Kidney glomerular epithelial cell (primary cell): ENCODE measurements at regions not wholly inside any gene's neighbourhood (a gene's known extent, or its start where the extent isn't known, plus 50 kb on each side); places are given as distances from the start of the nearest gene placed in this dataset.

Experiments
- DNase-seq: peaks from one replicate; lab custom pipeline; 2025; lab: John Stamatoyannopoulos, UW

DNA sequence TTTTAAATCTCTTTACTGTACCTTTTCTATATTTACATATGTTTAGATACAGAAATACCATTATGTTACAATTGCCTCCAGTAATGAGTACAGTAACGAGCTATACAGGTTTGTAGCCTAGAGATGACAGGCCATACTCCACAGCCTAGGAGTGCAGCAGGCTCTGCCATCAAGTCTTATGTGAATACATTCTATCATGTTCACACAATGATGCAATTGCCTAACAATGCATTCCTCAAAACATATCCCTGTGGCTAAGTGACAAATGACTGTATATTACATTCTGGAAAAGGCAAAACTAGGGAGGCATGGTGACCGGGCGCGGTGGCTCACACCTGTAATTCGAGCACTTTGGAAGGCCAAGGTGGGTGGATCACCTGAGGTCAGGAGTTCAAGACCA, 192.4 kb upstream of the IGF1R start:
- no peak for DNase-seq

DNA sequence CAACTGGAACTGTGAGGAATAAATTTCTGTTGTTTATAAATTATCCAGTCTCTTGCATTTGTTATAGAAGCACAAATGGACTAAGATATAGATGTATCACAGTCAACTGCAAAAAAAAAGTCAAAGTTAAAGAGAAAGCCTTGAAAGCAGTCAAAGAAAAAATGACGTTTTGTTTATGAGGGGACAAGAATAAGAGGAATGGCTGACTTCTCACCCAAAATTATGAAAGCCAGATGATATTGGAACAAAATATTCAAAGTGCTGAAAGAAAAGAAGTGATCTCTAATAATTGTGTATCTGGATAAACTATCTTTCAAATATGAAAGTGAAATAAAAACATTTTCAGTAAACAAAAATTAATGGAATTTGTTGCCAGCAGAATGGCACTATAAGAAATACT, 171.8 kb upstream of the IGF1R start:
- no peak for DNase-seq

DNA sequence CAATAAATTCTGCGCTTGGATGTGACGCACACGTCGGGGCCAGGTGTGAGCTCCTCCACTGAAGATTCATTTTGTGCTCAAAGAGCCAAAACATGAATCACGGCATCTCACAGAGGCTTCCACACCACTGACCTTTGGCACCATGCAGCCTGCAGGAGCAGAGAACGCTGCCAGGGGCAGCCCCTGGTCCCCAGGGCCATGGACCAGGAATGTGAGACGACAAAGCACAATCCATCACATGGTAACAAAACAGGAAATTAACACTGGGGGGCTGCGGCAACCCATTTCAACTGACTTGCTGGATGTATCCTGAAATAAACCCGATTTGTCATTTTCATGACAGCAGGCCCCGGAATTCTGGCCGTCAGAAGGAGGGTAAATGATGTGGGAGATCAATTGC, 167.5 kb upstream of the IGF1R start:
- no peak for DNase-seq

DNA sequence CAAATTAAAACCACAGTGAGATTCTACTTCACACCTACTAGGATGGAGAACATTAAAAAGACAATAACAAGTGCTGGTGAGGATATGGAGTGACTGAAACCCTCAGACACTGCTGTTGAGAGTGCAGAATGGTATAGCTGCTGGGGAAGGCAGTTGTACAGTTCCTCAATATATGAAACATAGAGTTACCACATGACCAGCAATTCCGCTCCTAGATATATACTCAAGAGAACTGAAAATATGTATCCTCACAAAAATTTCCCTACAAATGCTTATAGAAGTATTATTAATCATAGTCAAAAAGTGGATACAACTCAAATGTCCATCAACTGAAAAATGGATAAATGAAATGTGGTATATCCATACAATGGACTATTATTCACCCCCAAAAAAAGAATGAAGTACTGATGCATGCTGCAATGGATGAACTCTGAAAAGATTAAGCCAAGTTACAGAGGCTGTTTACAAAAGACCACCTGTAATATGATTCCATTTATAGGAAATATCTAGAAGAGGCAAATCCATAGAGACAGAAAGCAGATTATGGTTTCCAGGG, 164.7 kb upstream of the IGF1R start:
- DNase-seq: no peak

DNA sequence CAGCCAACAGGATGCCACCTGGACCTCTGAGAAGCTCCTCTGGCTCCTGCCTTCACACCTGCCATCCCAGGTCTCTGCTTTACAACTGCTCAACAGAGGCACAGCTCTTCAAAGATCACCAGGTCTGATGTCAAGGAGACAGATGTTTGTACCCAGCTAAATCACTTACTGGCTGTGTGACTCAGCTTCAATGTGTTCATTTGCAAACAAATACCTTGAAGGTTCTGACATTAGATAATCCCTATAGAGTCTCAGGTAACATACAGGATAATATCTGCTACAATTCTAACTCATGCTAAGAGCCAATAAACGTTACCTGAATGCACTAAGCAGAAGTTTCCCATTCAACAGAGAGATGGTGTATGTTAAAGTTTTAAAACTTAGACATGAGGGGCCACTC, 163.4 kb upstream of the IGF1R start:
- no peak for DNase-seq

DNA sequence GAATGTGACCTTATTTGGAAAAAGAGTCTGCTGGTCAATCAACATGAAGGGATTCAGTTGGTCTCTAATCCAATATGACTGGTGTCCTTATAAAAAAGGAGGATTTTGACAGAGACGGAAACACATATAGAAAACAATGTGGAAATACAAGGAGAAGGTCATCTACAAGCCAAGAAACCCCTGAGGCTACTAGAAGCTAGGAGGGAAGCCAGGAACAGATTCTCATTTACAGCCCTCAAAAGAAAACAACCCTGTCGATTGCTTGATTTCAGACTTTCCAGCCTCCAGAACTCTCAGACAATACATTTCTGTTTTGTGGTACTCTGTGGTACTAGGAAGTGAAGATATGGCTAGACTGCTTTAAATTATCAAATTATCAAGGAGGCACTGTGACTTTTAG, 162.9 kb upstream of the IGF1R start:
- DNase-seq: no peak

DNA sequence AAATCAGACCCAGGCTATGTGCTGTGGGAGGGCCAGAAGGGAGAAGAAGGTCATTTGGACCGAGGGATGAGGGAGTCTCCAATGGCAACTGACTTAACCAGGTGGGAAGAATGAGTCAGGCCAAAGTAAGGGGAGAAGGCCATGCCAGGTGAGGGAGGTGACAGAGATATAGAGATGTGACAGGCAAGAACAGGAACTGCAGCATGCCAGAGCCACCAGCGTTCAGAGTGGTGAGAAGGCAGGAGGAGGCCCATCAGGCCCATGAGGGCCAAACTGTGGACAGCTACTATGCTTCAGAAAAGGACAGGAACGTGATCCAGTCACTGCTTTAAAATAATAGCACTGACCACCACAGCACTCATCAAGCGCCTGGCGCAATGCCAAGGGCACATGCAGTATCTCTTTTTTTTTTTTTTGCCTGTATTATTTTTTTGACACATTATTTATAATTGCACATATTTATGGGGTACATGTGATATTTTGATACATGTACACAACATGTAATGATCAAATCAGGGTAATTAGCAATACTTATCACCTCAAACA, 154.3 kb upstream of the IGF1R start:
- DNase-seq: no peak

DNA sequence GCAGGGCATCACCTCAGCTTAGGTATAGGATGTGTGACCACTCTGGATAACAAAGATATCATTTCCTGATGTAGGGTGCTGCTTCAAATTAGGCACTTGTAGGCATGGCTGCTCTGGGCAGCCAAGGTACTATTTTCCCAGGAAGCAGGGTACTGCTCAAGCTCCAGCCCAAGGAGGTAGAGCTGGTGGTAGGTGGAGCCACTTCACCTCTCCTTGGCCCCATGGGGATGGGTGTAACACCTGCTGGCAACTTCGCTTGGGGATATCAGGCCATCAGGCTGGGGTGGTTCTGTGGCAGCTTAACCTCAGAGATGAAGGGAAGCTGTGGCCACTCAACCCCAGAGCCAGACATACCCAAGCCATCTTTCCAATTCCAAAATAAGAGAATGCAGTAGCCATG, 147.1 kb upstream of the IGF1R start:
- no peak for DNase-seq

DNA sequence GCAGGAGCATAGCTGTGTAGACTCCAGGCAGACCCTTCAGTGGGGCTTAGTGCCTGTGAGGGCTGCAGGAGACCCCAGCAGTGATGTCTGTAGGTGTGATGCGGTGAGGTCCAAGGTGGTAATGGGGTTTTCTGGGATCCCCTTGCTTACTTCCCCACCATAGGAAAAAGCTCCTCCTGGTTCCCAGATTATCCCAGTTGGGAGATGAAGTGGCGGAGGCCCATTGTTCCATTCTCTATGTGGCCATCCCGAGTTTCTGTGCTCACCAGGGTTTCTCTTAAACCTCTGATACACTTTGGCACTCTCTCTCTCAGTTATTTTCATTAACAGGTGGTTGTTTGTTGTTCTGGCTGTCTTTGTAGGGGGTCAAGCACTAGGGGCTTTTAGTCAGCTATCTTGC, 146.7 kb upstream of the IGF1R start:
- no peak for DNase-seq

DNA sequence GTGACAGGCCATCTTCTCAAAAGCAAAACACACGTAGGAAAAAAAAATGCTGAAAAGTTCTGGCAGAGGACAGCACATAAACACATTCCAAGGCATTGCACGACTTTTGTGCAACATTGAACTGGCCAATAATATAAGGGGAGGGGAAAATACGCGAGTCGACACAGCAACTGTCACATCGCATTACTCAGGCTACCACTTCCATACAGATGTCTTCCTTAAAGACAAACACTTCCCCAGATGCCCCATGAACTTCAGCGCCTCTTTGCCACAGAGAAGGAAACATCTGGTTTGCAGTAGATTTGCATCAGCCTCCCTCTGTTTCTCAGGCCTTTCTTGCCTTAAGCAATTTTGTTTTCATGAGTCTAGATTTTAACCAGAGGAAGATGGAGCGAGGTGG, 144.4 kb upstream of the IGF1R start:
- no peak for DNase-seq

DNA sequence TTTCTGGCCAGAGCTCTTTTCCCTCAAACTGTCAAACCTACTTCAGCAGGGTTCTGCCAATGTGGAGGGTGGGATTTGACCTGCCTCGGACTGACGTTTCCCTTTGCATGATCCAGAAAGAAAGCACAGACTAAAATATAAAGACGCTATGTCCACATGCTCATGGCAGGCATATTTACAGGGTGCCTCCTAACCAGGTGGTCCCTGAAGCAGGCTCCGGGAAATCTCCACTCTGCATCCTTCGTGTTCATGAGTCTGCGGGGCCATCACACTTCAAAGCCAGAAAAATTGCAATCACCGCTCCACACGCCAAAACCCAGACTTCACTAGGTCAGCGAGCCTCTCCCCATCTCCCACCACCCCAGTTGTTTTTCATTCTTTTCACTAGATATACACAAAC, 143.3 kb upstream of the IGF1R start:
- no peak for DNase-seq

DNA sequence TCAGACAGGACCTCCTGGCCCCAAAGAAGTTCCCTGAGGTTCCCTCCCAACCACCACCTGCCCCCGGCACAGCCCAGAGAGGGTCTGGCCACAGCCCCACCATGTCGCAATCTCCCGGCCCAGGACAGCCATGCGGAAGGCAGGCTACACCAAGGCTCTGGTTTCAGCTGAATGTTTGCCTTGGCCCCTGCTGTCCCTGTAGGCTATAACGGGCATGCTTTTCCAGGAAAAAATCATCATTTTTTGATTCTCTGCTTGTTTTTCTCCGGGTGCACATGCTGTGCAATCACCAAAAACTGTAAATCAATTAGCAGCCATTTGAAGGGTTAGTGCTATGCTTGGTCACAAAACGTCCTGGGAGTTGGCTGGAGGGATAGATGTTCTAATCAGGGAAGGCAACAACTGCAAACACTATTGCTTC, 142.7 kb upstream of the IGF1R start:
- DNase-seq: no peak

DNA sequence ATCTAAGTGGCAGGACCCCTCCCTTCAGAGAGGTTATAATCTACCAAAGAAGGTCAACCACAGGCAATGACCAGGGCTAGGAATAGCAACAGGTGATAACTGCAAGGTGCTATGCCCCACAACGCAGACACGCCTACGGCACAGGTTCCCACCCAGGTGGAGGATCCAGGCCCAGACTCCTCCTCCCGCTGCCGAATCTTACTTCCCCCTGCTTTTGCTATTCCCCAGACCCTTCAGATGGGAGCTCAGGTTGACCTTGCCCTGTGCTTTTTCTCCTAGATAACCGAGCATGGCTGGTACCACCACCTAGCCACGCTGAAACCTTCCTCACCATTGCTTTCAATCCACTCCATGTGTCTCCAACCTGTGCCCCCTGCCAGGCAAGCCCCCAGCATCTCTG, 142.2 kb upstream of the IGF1R start:
- DNase-seq: no peak

DNA sequence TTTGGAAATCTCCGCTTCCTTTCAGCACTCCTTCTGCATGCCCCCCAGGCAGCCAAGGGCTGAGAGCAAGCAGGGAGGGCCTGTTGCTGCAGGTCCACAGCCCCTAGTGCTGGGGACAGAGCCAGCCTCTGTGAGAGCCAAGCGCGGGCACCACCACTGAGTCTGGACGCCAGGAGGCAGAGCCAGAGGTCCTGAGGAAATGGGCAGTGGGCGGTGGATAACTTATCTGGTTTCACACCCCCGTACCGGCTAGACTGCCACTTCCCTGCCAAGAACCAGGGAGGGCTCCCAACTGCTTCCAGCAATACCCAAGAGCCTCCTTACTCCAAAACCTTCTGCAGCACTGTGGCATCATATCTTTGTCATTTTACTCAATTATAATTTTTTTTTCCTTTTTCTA, 141.6 kb upstream of the IGF1R start:
- no peak for DNase-seq

DNA sequence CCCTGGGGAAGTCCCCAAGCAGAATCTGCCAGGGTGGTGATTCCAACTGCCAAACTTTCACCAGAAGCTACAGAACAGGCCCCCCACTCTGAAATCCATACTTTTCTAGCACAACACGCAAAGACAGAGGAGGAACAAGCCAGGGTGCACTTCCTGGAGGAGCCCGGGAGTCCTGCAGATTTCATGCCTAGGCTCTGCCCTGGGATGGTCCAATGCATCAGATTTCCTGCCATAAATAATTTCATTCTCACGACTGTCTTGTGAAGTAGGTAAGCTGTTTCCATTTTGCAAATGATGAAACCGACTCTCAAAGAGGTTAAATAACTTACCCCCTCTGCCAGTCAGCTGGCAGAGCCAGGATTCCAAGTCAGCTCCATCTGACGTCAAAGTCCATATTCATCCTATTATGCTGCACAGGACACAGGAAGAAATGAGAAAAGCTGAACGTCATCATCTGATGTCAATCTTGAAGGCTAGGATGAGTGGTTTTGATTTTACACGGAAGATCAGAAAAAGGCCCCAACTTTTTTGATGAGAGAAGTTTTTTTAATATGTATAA, 134.8 kb upstream of the IGF1R start:
- DNase-seq: peak; percentile 2

DNA sequence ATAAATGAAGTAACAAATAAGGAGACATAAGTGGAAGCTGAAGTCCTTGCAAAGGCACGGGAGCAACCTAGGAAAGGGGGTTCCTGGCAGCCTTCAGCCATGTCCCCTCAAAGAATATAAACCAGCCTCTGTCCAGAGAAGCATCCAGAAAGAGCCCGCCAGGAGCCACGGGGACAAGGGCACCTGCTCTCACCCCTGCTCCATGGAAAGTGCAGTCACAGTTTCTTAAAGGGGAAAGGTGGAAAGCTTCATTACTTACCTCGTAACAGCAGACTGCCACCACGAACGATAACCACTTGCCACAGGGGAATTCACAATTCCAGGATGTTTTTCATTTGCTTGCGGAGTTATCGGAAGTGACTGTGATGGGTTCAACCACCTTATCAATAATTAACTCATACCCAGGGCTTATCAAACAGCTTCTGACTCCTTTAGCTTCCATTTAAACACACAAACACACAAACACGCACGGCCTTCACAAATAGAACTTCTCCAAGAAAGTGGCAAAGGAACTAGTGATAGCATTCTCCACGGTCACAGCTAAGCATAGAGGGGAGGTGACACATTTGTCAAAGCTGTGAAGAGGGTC, 134.2 kb upstream of the IGF1R start:
- no peak for DNase-seq

DNA sequence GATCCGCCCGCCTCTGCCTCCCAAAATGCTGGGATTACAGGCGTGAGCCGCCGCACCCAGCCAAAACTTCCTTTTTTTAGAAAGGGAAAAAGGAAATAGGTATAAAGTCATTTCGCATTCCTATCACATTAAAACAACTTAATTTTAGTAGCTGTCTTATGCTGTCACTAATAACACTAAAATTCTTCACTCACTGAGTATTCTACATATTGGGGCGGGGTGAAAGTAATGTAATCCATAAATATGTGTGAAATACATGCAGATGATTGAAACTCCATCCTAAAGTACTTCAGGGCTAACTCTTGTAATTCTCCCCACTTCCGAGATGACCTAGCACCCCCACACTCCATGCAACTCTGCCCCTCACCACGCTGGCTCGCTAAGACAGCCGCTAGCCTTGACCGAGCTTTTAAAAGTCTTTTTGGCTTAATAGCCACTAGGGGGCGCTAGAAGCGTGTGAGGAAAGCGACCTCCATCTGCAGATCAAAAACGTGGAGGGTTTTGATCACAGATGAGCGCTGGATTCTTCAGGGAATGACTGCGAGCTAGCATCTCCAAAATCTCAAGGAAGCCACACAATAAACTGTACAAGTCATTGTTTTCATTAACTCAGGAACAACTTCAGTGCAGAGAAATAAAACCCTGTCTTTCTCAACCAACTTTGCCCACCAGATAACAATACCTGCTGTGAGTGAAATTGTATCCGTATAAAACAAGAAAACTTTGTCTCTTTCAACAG, 129.3 kb upstream of the IGF1R start:
- DNase-seq: peak; percentile 48

DNA sequence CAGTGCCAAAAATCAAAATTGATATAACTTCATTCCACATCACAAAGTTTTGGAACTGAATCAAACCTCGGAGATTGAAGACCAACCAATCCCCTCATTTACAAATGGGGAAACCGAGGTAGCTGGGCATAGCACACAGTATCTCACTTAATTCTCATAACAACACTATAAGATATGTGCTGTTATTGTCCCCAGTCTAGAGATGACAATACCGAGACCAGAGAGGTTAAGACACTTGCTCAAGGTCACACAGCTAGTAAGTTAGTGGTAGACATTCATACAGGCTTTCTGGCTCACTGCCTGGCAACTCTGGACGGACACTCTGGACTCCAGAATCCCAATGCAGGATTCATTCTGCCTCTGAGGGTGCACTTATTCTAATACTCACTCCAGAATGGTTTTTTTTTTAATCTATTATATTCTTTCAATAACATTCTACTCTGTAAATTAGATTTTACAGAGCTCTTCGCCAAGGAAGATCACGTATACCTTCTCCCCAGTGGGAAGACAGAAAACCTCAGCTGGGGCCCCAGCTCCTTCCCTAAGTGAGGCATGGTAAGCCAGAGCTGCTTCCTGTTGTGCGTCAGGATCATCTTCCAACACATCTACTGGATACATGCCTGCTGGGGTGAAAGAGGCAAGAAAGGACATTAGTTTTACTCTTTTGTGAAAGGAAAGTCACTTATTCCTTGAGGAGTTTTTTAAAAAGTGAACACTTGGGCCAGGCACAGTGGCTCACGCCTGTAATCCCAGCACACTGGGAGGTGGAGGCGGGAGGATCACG, 128.4 kb upstream of the IGF1R start:
- no peak for DNase-seq

DNA sequence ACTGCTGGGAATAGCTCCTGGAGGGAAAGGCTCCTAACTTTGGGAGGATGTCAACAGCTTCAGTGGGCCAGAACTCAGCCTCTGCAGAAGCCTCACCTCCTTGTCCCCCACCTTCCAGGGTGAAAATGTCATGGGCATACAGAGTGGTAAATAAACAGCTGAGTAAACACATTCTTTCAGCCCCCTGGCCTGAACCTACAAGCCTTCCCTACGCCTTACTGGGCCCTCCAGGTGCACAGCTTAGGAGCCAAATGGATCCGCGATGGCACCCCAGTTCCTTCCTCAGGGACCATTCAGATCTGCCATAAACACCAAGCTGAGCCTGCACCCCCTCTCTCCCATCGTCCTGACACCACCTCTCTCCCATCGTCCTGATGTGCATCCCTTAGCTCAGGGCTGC, 126.2 kb upstream of the IGF1R start:
- DNase-seq: no peak

DNA sequence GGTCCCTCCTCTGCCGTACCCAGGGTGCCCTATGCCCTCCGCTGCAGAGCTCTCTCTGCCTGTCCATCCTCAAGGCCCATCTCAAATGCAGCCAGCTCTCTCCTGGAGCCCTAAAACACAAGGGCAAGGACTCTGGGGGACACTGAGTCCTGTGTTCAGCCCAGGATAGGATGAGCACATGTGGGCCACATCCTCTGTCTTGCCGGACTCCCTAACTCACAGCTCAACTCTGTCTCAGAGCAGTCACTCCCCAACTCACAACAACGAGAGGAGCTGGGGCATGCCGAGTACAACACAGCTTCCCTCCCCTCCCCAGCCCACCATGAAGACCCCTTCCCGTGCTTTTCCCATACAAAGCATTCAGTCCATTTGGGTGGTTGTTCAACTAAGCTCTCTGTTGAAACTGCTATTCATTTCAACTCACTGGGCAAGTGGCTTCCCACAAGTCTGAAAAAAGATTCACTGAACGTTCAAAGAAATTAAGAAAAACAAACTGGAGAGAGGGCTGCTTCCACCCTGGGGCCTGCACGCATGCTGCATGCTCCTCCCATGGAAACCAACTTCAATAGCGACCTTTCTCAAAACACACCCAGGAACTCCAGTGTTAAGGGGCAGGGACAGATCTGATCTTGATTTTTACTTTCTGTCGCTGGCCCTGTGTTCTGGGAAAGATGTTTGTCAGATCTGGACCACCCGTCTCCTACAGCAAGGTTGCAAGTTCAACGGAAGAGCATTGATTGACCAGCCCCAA, 124.3 kb upstream of the IGF1R start:
- no peak for DNase-seq

DNA sequence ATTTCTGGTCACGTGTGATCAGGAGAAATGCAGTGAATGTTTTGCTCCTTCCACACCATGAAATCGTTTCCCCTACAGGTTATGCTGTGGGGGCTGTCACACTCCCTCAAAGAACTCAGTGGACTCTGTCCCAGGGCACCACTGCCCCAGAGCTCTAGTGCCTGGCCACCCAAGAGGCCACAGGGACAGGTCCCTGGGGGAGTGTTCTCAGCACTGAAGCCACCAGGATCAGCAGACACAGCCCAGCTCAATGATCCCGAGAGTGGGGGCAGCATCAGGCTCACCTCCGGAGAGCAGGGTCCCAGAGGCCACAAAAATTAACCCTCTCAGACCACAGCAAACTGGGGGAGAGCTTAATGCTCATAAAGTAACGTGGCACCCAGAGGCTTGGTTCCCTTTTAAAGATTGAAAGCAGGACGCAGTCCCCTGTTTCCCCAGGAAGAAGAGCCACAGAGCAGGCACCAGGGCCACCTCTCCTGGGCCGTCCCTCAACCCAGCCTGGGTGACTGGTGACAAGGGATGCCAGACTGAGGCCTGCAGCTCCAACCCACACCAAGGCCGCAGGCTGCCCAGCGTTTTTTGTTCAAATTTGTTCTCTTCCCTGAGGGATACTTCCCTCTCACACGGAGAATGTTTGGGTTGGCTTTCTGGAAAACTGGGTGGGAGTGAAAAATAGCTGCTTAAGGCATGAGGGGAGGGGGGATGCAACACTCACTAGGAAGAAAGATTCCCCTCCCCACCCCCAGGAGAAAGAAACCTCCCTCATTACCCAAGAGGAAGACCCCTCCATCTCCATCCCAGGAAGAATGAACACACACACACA, 123.3 kb upstream of the IGF1R start:
- no peak for DNase-seq
